ENCODE measurements at regions not wholly inside any gene's neighbourhood (a gene's known extent, or its start where the extent isn't known, plus 50 kb on each side); places are given as distances from the start of the nearest gene placed in this dataset.
"Not testable (repeated sequence)": the region's sequence is repeated elsewhere in the genome, so short reads cannot be mapped to it uniquely, and the experiment has no call there.

DNA sequence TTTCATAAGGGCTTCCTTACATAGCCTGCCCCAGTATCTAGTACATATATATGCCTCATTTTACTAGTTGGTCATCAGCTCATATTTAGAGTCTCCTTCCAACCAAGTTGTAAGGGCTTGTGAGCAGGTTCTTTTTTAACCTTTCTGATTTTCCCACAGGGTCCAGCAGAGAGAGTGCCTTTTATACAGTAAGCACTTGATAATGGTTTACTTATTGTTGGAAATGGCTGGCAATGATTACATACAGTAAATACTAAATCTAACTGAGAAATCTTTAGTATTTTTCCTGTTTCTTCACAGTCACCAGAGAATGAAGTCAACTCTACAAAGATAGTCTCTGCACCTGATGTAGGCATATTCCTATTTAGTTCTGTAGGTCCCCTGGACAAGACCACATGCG lies 135.1 kb upstream of the B3GAT2 start:
- TF ChIP-seq, protein P1, sequence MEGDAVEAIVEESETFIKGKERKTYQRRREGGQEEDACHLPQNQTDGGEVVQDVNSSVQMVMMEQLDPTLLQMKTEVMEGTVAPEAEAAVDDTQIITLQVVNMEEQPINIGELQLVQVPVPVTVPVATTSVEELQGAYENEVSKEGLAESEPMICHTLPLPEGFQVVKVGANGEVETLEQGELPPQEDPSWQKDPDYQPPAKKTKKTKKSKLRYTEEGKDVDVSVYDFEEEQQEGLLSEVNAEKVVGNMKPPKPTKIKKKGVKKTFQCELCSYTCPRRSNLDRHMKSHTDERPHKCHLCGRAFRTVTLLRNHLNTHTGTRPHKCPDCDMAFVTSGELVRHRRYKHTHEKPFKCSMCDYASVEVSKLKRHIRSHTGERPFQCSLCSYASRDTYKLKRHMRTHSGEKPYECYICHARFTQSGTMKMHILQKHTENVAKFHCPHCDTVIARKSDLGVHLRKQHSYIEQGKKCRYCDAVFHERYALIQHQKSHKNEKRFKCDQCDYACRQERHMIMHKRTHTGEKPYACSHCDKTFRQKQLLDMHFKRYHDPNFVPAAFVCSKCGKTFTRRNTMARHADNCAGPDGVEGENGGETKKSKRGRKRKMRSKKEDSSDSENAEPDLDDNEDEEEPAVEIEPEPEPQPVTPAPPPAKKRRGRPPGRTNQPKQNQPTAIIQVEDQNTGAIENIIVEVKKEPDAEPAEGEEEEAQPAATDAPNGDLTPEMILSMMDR (IDR thresholded peaks at IDR 0.05; ENCODE audit: extremely low read depth, missing control alignments), result no peak
- no peak for DNase-seq (ENCODE audit: low spot score)

DNA sequence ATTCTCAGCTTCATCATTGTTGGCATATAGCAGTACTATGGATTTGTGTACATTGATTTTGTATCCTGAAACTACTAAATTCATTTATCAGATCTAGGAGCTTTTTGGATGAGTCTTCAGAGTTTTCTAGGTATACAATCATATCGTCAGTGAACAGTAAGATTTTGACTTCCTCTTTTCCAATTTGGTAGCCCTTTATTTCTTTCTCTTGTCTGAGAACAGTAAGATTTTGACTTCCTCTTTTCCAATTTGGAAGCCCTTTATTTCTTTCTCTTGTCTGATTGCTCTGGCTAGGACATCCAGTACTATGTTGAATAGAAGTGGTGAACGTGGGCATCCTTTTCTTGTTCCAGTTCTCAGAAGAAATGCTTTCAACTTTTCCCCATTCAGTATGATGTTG lies 140.4 kb upstream of the B3GAT2 start:
- DNase-seq (ENCODE audit: low spot score), result not testable (repeated sequence)

DNA sequence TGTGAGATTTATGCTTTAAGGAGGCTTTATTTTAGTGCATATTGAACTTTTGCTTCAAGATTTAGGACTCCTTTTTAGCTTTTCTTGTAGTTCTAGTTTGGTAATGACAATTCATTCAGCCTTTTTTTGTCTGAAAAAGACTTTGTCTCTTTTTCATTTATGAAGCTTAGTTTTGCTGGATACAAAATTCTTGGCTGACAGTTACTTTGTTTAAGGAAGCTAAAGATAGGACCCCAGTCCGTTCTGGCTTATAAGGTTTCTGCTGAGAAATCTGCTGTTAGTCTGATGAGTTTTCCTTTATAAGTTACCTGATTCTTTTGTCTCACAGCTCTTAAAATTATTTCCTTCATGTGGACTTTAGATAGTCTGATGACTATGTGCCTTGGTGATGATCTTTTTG lies 142.8 kb upstream of the B3GAT2 start:
- TF ChIP-seq, protein P1 (IDR thresholded peaks at IDR 0.05; ENCODE audit: extremely low read depth, missing control alignments), result no peak

DNA sequence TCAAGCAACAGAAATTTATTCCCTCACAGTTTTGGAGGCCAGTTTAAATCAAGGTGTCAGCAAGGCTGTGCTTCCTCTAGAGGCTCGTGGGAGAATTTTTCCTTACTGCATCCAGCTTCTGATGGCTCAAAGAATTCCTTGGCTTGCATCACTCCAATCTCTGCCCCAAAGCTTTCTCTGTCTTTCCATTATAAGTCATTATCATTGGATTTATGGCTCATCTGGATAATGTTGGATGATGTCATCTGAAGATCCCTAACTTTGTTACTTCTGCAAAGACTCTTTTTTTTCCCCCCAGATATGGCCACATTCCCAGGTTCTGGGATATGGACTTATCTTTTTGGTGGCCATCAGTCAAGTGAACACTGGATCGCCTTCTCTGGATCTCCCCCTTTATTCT lies 146.3 kb upstream of the B3GAT2 start:
- no peak for DNase-seq (ENCODE audit: low spot score)
- TF ChIP-seq, protein P1 (IDR thresholded peaks at IDR 0.05; ENCODE audit: extremely low read depth, missing control alignments), result no peak

More for the DNA sequence above, 142.8 kb upstream of the B3GAT2 start:
- DNase-seq (ENCODE audit: low spot score), result no peak

DNA sequence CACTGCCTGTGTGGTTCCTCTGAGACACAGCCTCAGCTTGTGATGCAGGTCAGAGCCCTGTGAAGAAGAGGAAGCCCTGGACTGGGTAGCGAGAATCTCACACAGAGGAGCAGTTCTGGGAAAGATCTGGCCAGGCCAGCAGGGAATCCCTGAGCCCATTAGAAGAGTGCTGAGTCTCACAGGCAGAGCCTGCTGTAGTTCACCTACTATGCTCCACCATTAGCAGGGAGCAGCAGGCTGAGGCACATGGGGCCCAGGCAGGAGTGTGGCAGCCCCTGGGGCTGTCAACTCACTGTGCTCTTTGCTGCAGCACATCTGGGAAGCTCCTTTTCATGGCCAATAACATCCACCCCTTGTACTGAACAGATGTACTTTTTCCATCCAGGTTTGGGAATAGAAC lies 146.8 kb upstream of the B3GAT2 start:
- no peak for DNase-seq (ENCODE audit: low spot score)
- TF ChIP-seq, protein P1 (IDR thresholded peaks at IDR 0.05; ENCODE audit: extremely low read depth, missing control alignments), result no peak

DNA sequence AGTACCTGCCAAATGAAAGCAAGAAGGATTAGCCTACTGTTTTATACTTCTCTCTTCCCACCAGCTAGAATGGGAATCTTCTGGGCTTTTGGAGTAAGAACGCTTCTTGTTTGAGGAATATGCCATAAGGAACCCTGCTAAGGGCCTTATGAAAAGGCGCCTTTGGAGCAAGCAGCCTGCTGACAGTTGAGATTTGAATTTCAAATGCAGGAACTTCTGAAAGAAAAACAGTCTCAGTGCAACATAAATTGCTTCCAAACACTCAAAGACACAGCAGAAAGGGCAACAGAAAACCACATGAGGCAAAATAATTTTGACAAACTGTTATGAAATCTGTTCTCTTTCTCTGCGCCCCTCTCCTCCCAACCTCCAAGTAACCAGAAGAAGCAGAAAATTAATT lies 149.4 kb upstream of the B3GAT2 start:
- no peak for DNase-seq (ENCODE audit: low spot score)
- TF ChIP-seq, protein P1 (IDR thresholded peaks at IDR 0.05; ENCODE audit: extremely low read depth, missing control alignments), result no peak

DNA sequence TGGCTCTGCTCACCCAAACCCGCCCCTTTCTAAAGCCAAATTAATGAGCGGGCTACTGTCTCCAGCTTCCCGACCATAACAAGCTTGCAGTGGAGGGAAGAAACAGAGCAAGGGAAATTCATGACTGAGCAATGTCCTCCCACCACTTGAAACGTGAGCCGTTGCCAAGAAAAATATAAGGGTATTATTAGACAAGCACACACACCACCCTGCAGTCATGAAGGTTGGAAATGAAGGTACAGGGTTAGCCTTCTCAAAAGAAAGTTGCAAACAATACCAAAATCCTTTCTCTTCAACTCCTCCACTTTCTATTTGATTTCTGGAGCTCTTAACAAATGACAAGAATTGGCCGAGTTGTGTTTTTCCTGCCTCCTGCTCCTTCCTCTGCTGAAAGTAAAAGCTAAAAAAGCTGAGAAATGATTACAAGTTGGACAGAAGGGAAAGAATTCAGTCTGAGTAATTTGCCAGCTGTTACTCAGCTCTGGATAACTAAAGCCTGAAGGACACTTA lies 151.1 kb upstream of the B3GAT2 start:
- no peak for DNase-seq (ENCODE audit: low spot score)
- TF ChIP-seq, protein P1 (IDR thresholded peaks at IDR 0.05; ENCODE audit: extremely low read depth, missing control alignments), result no peak

DNA sequence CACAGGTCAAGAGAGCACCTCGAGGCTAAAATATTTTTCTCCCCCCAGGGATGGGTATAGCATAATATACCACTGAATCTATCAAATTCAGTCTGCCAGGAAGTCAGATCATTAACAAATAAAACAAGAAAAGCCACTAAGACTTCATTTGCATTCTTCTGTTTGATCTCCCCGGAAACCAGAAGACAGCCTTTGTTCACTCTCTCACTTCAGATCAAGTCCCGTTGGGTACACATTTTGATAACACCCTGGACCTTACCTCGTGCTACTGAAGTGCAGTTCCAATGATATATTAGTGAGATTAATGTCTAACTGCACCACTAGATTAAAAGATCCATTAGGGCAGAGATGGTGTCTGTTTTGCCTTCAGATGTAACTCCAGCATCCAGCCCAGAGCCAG lies 157.7 kb upstream of the B3GAT2 start:
- TF ChIP-seq, protein P1 (IDR thresholded peaks at IDR 0.05; ENCODE audit: extremely low read depth, missing control alignments), result no peak
- no peak for DNase-seq (ENCODE audit: low spot score)
